ENCODE measurements at regions not wholly inside any gene's neighbourhood (a gene's known extent, or its start where the extent isn't known, plus 50 kb on each side); places are given as distances from the start of the nearest gene placed in this dataset.
A peak's percentile ranks its signal among the peaks of the same experiment; 100 is the strongest.
"Not testable (repeated sequence)": the region's sequence is repeated elsewhere in the genome, so short reads cannot be mapped to it uniquely, and the experiment has no call there.

DNA sequence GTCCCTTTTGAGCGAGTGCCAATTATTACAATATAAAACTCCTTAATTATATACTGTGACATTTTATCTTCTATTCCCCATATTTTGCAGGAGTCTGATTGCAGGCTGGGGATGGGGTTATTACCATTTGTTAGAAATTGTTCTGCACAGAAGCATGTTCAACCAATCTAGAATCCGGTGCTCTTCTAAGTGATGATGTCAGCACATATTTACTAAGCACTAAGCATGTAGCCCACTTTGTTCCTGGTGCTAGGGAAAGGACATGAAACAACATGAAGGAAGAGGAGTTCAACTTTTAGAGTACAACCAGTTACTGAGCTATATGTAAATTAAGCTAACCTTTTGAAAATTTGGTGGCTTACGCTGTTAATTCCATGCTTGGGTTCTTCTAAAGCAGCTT, 52.8 kb upstream of the IL1RAPL2 start:
- no peak for DNase-seq (ENCODE audit: low read depth)

DNA sequence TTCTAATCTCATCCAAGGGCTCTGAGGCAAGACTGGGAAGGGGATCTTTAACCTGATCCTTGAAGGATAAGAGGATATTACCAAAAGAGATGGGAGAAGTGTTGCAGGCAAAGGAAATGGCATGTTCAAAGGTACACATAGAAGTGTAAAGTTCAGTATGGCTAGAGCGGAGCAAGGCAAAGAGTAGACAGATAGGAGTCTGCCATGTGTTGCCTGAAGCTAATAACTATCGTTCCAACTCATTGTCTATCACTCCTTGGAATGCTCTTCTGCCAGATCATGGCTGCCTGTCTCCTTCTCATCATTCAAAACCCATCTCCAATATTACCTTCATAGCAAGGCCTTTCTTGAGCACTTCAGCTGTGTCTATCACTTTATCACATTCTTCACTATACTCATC, 55.2 kb upstream of the IL1RAPL2 start:
- no peak for DNase-seq (ENCODE audit: low read depth)

DNA sequence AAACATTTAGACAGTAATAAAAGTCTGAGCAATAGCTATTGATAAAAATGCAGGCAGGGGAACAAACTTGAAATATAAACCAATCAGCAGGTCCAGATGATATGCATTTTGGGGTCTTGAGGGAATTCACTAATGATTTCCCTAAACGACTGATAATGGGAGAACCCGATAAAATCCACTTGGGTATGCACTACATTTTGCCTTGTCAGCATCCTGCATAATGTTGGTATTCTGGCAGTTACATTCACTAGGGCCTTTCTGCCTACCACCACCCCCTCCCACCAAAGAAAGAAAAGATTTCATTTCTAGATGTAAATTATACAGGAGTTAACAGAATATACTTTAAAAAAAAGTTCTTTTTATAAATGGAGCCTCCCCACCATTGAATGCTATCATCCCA, 63.5 kb upstream of the IL1RAPL2 start:
- DNase-seq (ENCODE audit: low read depth), result no peak

GRCh38 chrX:104488811-104489210, 77.2 kb upstream of the IL1RAPL2 start:
- DNase-seq (ENCODE audit: low read depth), result no peak

DNA sequence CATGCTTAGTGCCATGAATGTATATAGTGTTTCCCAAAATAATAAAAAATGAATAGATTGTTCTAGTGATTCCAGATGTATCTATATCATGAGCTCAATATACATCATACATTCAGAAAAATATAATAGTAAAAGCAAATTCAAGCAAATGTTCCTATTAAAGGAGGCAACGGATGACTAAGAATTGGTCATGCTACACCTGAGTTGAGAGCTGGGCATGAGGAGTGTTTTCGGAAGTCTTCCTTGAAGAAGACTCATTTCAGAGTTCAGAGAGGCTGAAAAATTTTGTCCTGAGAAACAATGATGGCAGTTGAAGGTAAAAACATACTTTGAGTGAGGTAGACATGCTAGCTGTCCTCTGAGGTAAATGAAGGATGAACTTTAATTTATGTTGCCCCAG, 79.3 kb upstream of the IL1RAPL2 start:
- DNase-seq (ENCODE audit: low read depth), result no peak

DNA sequence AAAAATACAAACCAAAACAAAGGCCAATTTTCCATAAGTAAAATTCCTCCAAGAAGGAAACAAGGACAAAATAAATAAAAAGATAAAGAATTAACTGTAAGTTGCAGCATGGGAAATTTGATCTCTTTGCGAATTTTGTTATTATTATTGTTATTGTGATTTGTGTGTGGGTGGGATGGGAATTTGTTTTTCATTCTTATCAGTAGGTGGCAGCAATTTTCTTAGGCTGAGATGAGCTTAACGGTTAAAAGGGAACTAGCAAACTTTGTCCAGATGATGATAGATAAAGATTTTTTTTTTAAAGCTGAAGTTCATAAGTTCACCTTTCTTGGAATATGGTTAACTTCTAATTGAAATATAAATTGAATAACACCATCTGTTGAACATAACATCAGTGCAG, 83.2 kb upstream of the IL1RAPL2 start:
- no peak for DNase-seq (ENCODE audit: low read depth)

- DNase-seq (ENCODE audit: low read depth), result no peak
Measured at GRCh38 chrX:104469771-104470170, 96.2 kb upstream of the IL1RAPL2 start.

DNA sequence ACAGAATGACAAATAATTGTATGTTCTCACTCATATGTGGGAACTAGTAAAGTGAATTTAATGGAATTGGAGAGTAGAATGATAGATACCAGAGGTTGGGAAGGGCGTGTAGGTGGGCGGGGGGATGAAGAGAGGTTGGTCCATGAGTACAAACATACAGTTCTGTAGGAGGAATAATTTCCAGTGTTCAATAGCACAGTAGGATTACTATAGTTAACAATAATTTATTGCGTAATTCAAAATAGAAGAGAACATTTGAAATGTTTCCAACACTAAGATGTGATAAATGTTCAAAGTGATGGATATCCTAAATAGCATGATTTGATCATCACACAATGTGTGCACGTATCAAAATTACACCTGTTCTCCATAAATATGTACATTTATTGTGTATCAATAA, 106.2 kb upstream of the IL1RAPL2 start:
- DNase-seq (ENCODE audit: low read depth), result no peak

DNA sequence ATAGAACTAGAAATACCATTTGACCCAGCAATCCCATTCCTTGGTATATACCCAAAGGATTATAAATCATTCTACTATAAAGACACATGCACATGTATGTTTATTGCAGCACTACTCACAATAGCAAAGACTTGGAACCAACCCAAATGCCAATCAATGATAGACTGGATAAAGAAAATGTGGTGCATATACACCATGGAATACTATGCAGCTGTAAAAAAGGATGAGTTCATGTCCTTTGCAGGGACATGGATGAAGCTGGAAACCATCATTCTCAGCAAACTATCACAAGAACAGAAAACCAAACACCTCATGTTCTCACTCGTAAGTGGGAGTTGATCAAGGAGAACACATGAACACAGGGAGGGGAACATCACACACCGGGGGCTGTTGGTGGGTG, 108.9 kb upstream of the IL1RAPL2 start:
- not testable (repeated sequence) for DNase-seq (ENCODE audit: low read depth)

DNA sequence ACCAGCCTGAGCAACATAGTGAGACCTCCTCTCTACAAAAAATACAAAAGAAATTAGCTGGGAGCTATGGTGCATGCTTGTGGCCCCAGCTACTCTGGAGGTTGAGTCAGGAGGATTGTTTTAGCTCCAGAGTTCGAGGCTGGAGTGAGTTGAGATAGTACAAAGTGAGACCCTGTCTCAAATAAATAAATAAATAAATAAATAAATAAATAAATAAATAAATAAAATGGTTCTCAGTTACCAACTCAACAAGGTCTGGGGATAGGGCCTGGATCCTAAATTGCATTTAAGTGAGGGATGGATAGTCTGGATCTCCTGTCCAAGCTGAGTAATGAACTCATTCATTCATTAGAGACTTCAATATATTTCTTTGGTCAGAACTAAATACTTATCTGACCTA, 115.7 kb upstream of the IL1RAPL2 start:
- DNase-seq (ENCODE audit: low read depth), result no peak

DNA sequence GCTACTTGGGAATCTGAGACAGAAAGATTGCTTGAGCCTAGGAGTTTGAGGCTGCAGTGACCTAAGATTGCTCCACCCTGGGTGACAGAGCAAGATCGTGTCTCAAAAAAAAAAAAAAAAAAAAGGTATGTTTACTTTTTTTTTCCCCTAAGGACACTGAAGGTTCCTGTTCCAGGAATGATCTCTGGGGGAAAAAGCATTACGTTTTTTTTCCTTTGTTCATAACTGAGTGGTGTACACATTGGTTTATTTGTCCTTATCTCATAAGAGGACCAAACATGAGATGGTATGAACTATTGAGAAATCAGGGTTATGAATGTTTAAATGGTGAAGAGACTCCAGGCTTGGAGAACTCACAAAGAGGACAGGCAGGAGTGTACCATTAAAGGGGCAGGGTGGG, 120.4 kb upstream of the IL1RAPL2 start:
- no peak for DNase-seq (ENCODE audit: low read depth)

DNA sequence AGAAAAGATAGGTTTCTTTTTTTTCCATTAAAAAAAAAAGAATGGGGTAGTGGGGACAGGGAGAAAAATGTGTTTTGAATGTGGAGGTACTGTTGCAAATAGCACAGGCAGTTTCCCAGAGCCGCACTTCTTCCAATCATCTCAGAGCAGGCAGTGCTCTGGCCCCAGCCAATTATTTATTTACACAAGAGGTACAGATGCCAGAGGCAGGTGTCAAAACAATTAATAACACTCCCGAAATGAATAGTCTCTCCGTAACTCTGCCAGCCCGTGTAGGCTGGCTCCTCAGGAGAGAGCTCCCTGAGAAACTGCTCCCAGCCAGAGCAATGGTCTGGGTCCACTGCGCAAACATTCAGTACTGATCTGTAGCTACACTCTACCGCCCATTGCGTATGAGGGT, 130.8 kb upstream of the IL1RAPL2 start:
- no peak for DNase-seq (ENCODE audit: low read depth)

GRCh38 chrX:104432321-104432720, 133.7 kb upstream of the IL1RAPL2 start:
- DNase-seq (ENCODE audit: low read depth), result no peak

GRCh38 chrX:104430742-104431119, 135.3 kb upstream of the IL1RAPL2 start:
- DNase-seq (ENCODE audit: low read depth), result no peak

- no peak for DNase-seq (ENCODE audit: low read depth)
Measured at GRCh38 chrX:104430072-104430741, 135.8 kb upstream of the IL1RAPL2 start.

DNA sequence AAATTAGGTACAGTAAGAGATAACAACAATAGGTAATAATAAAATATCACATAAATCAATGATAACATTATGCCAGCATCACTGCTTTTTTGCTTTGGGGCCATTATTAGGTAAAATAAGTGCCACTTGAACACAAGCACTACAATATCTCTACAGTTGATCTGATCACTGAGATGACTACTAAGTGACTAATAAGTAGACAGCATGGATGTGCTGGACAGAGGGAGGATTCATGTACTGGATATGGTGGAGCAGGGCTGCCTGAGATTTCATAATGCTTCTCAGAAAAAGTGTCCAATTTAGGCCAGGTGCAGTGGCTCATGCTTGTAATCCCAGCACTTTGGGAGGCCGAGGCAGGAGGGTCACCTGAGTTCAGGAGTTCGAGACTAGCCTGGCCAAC, 137.8 kb upstream of the IL1RAPL2 start:
- DNase-seq (ENCODE audit: low read depth), result peak; percentile 12

- DNase-seq (ENCODE audit: low read depth), result no peak
Measured at GRCh38 chrX:104427693-104428092, 138.3 kb upstream of the IL1RAPL2 start.

DNA sequence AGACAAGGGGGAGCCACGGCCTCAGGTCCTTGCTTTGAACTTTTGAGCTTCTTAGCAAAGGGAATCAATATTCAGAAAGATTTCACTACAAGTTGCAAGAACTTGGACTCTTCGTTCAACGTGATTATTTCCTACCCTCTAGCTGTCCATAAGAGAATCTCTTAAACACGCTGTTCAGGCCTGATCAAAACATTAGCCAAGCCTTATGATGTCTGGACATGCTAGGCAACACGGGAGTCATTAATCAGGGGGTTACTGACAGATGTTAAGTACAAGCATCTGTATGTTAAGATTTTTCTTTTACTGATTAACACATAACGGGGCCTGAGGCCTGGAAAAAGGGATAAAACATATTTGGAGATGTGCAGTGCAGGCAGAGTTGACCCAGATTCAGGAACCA, 138.9 kb upstream of the IL1RAPL2 start:
- no peak for DNase-seq (ENCODE audit: low read depth)

DNA sequence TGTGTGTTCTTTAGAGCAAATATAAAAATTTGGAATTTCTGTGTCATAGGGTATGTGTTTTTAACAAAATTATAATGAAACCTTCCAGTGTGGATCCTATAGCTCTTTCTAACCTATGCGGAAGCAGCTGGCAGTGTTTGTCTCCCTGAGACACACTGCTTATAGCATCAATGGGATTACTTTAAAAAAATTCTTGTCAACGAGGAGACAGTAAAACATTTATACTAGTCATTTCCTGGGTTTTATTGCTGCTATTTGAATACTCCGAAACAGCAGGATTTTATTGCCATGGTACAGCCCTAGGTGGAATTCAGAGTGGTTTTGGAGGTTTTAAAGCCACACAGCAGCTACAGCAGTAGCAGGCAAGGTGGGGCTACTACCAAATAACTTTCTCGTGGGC, 145.1 kb upstream of the IL1RAPL2 start:
- DNase-seq (ENCODE audit: low read depth), result no peak

GRCh38 chrX:104419926-104420325, 146.1 kb upstream of the IL1RAPL2 start:
- no peak for DNase-seq (ENCODE audit: low read depth)

- DNase-seq (ENCODE audit: low read depth), result peak; percentile 52
Measured at GRCh38 chrX:104419211-104419610, 146.8 kb upstream of the IL1RAPL2 start.

- DNase-seq (ENCODE audit: low read depth), result no peak
Measured at GRCh38 chrX:104411800-104412199, 154.2 kb upstream of the IL1RAPL2 start.

DNA sequence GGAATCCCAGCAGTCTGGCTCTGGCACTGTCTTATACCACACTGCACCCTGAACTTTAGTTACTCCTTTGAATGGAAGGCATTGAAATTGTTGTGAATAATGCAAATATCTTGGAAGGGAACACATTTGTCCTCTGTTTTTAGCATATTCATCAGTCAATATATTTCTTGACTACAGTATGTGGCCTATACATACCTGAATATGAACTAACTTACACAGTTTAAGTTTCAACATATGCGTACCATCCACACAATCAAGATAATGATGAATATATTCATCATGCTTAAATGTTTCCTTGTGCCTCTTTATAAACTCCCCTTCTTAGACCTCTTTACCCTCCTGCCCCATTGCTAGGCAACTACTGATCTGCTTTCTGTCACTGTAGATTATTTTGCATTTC, 145.7 kb upstream of the ESX1 start:
- no peak for DNase-seq (ENCODE audit: low read depth)

DNA sequence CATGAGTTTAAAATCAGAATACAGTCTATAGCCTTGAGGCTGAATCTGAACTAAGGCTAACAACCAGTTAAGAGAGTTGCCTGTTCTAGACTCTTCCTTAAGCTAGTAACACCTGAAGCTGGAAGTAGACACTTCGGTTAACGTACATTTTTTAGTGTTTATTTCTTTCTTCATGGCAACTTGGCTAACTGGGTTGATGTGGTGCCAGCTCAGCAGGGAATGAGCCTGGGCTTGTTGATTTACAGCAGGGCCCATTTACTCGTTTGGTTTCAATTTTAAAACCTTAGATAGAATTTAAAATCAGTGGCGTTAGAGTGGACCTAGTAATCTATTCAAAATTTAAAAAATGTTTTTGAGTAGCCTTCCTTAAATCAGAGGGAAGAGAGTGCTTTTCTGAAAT, 137.6 kb upstream of the ESX1 start:
- DNase-seq (ENCODE audit: low read depth), result no peak

- DNase-seq (ENCODE audit: low read depth), result no peak
Measured at GRCh38 chrX:104391906-104392305, 137.2 kb upstream of the ESX1 start.
